WTC11 (cell line): ENCODE measurements at regions not wholly inside any gene's neighbourhood (a gene's known extent, or its start where the extent isn't known, plus 50 kb on each side); places are given as distances from the start of the nearest gene placed in this dataset.

Source experiments
- ATF1 ChIP-seq: sonication (generic); formaldehyde crosslinking; IDR thresholded peaks from 2 replicates; pipeline ENCODE4 v1.8.1; 2023; ENCODE audit warnings: mild to moderate bottlenecking, moderate library complexity, missing genetic modification reagents
- FOXP1 ChIP-seq: sonication (generic); formaldehyde crosslinking; IDR thresholded peaks from 2 replicates; pipeline ENCODE4 v1.8.0; 2022; ENCODE audit warnings: missing genetic modification reagents, mild to moderate bottlenecking, moderate library complexity, borderline replicate concordance
- JUN ChIP-seq: sonication (generic); formaldehyde crosslinking; IDR thresholded peaks from 2 replicates; pipeline ENCODE4 v1.8.0; 2023; ENCODE audit warnings: mild to moderate bottlenecking, missing genetic modification reagents
- MAX ChIP-seq: sonication (generic); formaldehyde crosslinking; IDR thresholded peaks from 2 replicates; pipeline ENCODE4 v1.8.0; 2022; ENCODE audit warnings: mild to moderate bottlenecking, missing genetic modification reagents
- NR3C1 ChIP-seq: sonication (generic); formaldehyde crosslinking; conservative IDR thresholded peaks from 2 replicates; pipeline ENCODE4 v1.8.1; 2023; ENCODE audit warnings: low read depth, mild to moderate bottlenecking, missing genetic modification reagents
- ZNF138 ChIP-seq: sonication (generic); formaldehyde crosslinking; conservative IDR thresholded peaks from 2 replicates; pipeline ENCODE4 v1.8.1; 2022; ENCODE audit warnings: mild to moderate bottlenecking, moderate library complexity, missing genetic modification reagents
- ZNF423 ChIP-seq: fragments of 250-450 bp; sonication (Bioruptor Pico); IDR thresholded peaks from 2 replicates; pipeline ENCODE4 v2.1.2; 2022; ENCODE audit warnings: mild to moderate bottlenecking, moderate library complexity
- TF ChIP-seq, protein P1 (sequence below): fragments of 200-600 bp; IDR thresholded peaks from 2 replicates; pipeline ENCODE4 v1.8.0; 2022; ENCODE audit warnings: antibody characterized with exemption
- TF ChIP-seq, protein P2 (sequence below): sonication (generic); formaldehyde crosslinking; IDR thresholded peaks from 2 replicates; pipeline ENCODE4 v1.8.1; 2023; ENCODE audit warnings: mild to moderate bottlenecking, missing genetic modification reagents, moderate library complexity

DNA sequence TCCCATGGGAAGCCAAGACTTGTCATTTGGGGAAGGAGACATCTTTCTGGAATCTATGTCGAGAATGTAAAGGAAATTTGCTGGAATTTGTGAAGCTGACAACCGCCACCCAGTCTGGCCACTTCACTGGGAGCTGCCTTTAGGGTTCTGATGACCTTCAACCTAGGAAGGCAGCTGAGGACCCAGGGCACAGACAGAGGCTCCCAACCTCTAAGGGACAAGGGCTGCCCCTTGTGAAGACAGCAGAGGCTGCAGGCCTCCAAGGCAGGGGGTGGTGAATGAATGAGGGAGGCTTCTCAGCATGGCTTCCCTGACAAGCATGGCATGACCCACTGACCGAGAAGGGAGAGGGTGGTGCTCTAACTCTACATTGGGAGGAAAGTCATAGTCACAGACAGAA is 128.9 kb upstream of the ASB18 start:
- no peak for TF ChIP-seq ZNF138 (CRISPR knock-in tag)
- TF ChIP-seq, protein P1, sequence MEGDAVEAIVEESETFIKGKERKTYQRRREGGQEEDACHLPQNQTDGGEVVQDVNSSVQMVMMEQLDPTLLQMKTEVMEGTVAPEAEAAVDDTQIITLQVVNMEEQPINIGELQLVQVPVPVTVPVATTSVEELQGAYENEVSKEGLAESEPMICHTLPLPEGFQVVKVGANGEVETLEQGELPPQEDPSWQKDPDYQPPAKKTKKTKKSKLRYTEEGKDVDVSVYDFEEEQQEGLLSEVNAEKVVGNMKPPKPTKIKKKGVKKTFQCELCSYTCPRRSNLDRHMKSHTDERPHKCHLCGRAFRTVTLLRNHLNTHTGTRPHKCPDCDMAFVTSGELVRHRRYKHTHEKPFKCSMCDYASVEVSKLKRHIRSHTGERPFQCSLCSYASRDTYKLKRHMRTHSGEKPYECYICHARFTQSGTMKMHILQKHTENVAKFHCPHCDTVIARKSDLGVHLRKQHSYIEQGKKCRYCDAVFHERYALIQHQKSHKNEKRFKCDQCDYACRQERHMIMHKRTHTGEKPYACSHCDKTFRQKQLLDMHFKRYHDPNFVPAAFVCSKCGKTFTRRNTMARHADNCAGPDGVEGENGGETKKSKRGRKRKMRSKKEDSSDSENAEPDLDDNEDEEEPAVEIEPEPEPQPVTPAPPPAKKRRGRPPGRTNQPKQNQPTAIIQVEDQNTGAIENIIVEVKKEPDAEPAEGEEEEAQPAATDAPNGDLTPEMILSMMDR: no peak
- TF ChIP-seq ATF1 (CRISPR knock-in tag): no peak
- no peak for TF ChIP-seq NR3C1 (CRISPR knock-in tag)
- TF ChIP-seq MAX: no peak
- no peak for TF ChIP-seq JUN
- TF ChIP-seq, protein P2, sequence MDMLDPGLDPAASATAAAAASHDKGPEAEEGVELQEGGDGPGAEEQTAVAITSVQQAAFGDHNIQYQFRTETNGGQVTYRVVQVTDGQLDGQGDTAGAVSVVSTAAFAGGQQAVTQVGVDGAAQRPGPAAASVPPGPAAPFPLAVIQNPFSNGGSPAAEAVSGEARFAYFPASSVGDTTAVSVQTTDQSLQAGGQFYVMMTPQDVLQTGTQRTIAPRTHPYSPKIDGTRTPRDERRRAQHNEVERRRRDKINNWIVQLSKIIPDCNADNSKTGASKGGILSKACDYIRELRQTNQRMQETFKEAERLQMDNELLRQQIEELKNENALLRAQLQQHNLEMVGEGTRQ (CRISPR knock-in tag): no peak
- TF ChIP-seq ZNF423 (CRISPR knock-in tag): no peak
- TF ChIP-seq FOXP1 (CRISPR knock-in tag): no peak
